KMS-11 (cell line): ENCODE measurements at regions not wholly inside any gene's neighbourhood (a gene's known extent, or its start where the extent isn't known, plus 50 kb on each side); places are given as distances from the start of the nearest gene placed in this dataset.

ENCODE experiments used
- H2AFZ ChIP-seq: fragments of 200-600 bp; sonication (generic); 2 replicates; pipeline ENCODE4 v1.6.1; 2016; ENCODE audit warnings: antibody characterized with exemption, mixed run types, low read depth
- H3K27ac ChIP-seq: fragments of 200-600 bp; sonication (generic); 2 replicates; pipeline ENCODE4 v1.6.1; 2016; ENCODE audit warnings: mild to moderate bottlenecking, mixed run types
- H3K27me3 ChIP-seq: fragments of 200-600 bp; sonication (generic); 2 replicates; pipeline ENCODE4 v1.6.1; 2017; ENCODE audit warnings: mild to moderate bottlenecking, low read depth, mixed run types, moderate library complexity; ENCODE audit not compliant: insufficient read depth
- H3K36me3 ChIP-seq: fragments of 200-600 bp; sonication (generic); 2 replicates; pipeline ENCODE4 v1.6.1; 2017; ENCODE audit warnings: mild to moderate bottlenecking, mixed run types; ENCODE audit not compliant: insufficient read depth
- H3K4me1 ChIP-seq: fragments of 200-600 bp; sonication (generic); 2 replicates; pipeline ENCODE4 v1.6.1; 2016; ENCODE audit warnings: mild to moderate bottlenecking, low read depth, mixed run types; ENCODE audit not compliant: poor library complexity, severe bottlenecking
- H3K4me2 ChIP-seq: fragments of 200-600 bp; sonication (generic); 2 replicates; pipeline ENCODE4 v1.7.0; 2016; ENCODE audit warnings: mild to moderate bottlenecking, mixed run types
- H3K4me3 ChIP-seq: fragments of 200-600 bp; sonication (generic); IDR thresholded peaks from 2 replicates; pipeline ENCODE4 v1.6.1; 2017; ENCODE audit warnings: low read depth, low read length, mixed read lengths; ENCODE audit not compliant: insufficient read depth
- H3K79me2 ChIP-seq: fragments of 200-600 bp; sonication (generic); 2 replicates; pipeline ENCODE4 v1.6.1; 2016; ENCODE audit warnings: low read depth, mixed run types; ENCODE audit not compliant: insufficient read depth
- H3K9ac ChIP-seq: fragments of 200-600 bp; sonication (generic); 2 replicates; pipeline ENCODE4 v1.6.1; 2016; ENCODE audit warnings: mild to moderate bottlenecking, mixed run types
- H4K20me1 ChIP-seq: fragments of 200-600 bp; sonication (generic); 2 replicates; pipeline ENCODE4 v1.6.1; 2016; ENCODE audit warnings: mild to moderate bottlenecking, mixed run types; ENCODE audit not compliant: insufficient read depth
- TF ChIP-seq, protein P1 (sequence below): fragments of 200-600 bp; sonication (generic); conservative IDR thresholded peaks from 2 replicates; pipeline ENCODE4 v1.6.1; 2017; ENCODE audit warnings: low read depth, mild to moderate bottlenecking, antibody characterized with exemption, low read length, moderate library complexity, mixed read lengths

- TF ChIP-seq, protein P1, sequence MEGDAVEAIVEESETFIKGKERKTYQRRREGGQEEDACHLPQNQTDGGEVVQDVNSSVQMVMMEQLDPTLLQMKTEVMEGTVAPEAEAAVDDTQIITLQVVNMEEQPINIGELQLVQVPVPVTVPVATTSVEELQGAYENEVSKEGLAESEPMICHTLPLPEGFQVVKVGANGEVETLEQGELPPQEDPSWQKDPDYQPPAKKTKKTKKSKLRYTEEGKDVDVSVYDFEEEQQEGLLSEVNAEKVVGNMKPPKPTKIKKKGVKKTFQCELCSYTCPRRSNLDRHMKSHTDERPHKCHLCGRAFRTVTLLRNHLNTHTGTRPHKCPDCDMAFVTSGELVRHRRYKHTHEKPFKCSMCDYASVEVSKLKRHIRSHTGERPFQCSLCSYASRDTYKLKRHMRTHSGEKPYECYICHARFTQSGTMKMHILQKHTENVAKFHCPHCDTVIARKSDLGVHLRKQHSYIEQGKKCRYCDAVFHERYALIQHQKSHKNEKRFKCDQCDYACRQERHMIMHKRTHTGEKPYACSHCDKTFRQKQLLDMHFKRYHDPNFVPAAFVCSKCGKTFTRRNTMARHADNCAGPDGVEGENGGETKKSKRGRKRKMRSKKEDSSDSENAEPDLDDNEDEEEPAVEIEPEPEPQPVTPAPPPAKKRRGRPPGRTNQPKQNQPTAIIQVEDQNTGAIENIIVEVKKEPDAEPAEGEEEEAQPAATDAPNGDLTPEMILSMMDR: no peak
Observed at GRCh38 chr9:1256178-1256577, 206.0 kb downstream of the DMRT2 start.

DNA sequence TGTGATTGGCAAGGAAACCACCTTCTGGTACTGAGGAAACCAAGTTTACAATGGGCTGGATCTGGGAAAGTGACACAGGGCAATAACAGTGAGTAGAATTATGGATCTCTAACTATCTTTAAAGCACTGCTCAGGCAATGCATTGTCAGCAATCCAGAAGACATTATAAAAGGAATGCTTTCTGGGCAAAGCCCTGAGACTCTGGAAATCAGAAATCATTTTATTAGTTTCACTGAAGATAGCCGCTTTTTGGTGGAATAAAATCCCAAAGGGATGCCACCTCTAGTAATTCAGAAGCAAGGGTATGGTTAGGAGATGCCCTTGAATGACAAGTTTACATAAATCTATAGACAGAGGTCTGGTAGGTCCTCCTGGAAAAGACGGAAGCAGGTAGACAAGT lies 211.1 kb downstream of the DMRT2 start:
- no peak overlapping the region for H2AFZ ChIP-seq
- no peaks in the 10 kb centered on the region for H3K27me3 ChIP-seq

More at GRCh38 chr9:1256178-1256577, 206.0 kb downstream of the DMRT2 start:
- H3K4me2 ChIP-seq: no peak overlapping the region
- no peaks in the 10 kb centered on the region for H4K20me1 ChIP-seq
- no peak overlapping the region for H3K9ac ChIP-seq
- no peaks in the 10 kb centered on the region for H3K79me2 ChIP-seq
- no peak overlapping the region for H3K27ac ChIP-seq
- H3K4me1 ChIP-seq: no peaks in the 10 kb centered on the region
- no peaks in the 10 kb centered on the region for H3K27me3 ChIP-seq
- no peak overlapping the region for H3K4me3 ChIP-seq
- H2AFZ ChIP-seq: no peak overlapping the region
- H3K36me3 ChIP-seq: no peaks in the 10 kb centered on the region

GRCh38 chr9:1261879-1262766 lies 212.0 kb downstream of the DMRT2 start:
- TF ChIP-seq, protein P1: no peak
- H3K79me2 ChIP-seq: no peaks in the 10 kb centered on the region
- no peak overlapping the region for H3K9ac ChIP-seq
- H3K27me3 ChIP-seq: no peaks in the 10 kb centered on the region
- H3K27ac ChIP-seq: no peak overlapping the region
- no peaks in the 10 kb centered on the region for H4K20me1 ChIP-seq
- H3K4me2 ChIP-seq: no peak overlapping the region
- H2AFZ ChIP-seq: no peak overlapping the region
- no peak overlapping the region for H3K4me3 ChIP-seq
- H3K4me1 ChIP-seq: no peaks in the 10 kb centered on the region
- no peaks in the 10 kb centered on the region for H3K36me3 ChIP-seq

More for the DNA sequence above, 211.1 kb downstream of the DMRT2 start:
- Histone ChIP-seq H3K4me3 (no peak overlapping the region), H3K36me3 (no peaks in the 10 kb centered on the region), H3K79me2 (no peaks in the 10 kb centered on the region), H3K27ac (no peak overlapping the region), H4K20me1 (no peaks in the 10 kb centered on the region), H3K9ac (no peak overlapping the region), H3K4me1 (no peaks in the 10 kb centered on the region), H3K4me2 (no peak overlapping the region)
- TF ChIP-seq, protein P1: no peak

GRCh38 chr9:1267141-1267570 lies 217.0 kb downstream of the DMRT2 start:
- Histone ChIP-seq H2AFZ (no peak overlapping the region), H3K27ac (no peak overlapping the region), H3K27me3 (no peaks in the 10 kb centered on the region), H3K9ac (no peak overlapping the region), H3K36me3 (no peaks in the 10 kb centered on the region), H4K20me1 (no peaks in the 10 kb centered on the region), H3K79me2 (no peaks in the 10 kb centered on the region), H3K4me2 (no peak overlapping the region), H3K4me3 (no peak overlapping the region), H3K4me1 (no peaks in the 10 kb centered on the region)
- TF ChIP-seq, protein P1: no peak
